Endothelial cell of umbilical vein (primary cell): ENCODE measurements at regions not wholly inside any gene's neighbourhood (a gene's known extent, or its start where the extent isn't known, plus 50 kb on each side); places are given as distances from the start of the nearest gene placed in this dataset.
A peak's percentile ranks its signal among the peaks of the same experiment; 100 is the strongest.

ENCODE experiments used
- BruUV-seq: library from RNA; stranded (reverse); fragments of 400-500 nt; replicated peaks from 2 replicates; lab custom pipeline; 2021; lab: Mats Ljungman, UMichigan
- CTCF ChIA-PET: fragments of 300-600, 350-600 bp; sonication (Branson Sonifier 250); formaldehyde crosslinking; loops from one replicate; lab custom pipeline; 2021; ENCODE audit warnings: antibody characterized with exemption, inconsistent platforms; lab: Charles Lee
- POLR2A ChIA-PET: fragments of 300-600, 350-600 bp; sonication (Branson Sonifier 250); formaldehyde crosslinking; loops from one replicate; lab custom pipeline; 2021; ENCODE audit warnings: antibody characterized with exemption, inconsistent platforms; lab: Charles Lee
- DNase-seq: peaks from one replicate; pipeline ENCODE4 v3.0.0-alpha.2; 2011; ENCODE audit warnings: low read depth, low spot score
- FAIRE-seq: peaks from 2 replicates; lab custom pipeline; 2011; peaks lifted over from hg19 to GRCh38; lab: Jason Lieb, UNC
- H2AFZ ChIP-seq: 2 replicates; pipeline ENCODE4 v1.6.0; 2012; ENCODE audit warnings: low read depth, low read length, control low read depth, inconsistent platforms
- H3K27ac ChIP-seq: 2 replicates; pipeline ENCODE4 v1.5.1; 2011; ENCODE audit warnings: low read depth, mild to moderate bottlenecking, control low read depth, low read length, moderate library complexity; ENCODE audit not compliant: insufficient read depth
- H3K27me3 ChIP-seq, 2 experiments: 2 replicates each; pipeline versions ENCODE4 v1.6.0 to v1.6.1; 2011; ENCODE audit warnings: low read length in 2 of 2, mixed read lengths in 1 of 2; ENCODE audit not compliant: control insufficient read depth in 2 of 2, insufficient read depth in 2 of 2
- H3K36me3 ChIP-seq, 2 experiments: 2 replicates in 1 of 2; 3 replicates in 1 of 2; pipeline ENCODE4 v1.5.1; 2011; ENCODE audit warnings: low read length in 2 of 2, mild to moderate bottlenecking in 1 of 2, moderate library complexity in 1 of 2; ENCODE audit not compliant: control insufficient read depth in 2 of 2, insufficient read depth in 2 of 2; ENCODE audit errors: extremely low read depth in 1 of 2
- H3K4me1 ChIP-seq: 3 replicates; pipeline ENCODE4 v1.5.1; 2011; ENCODE audit warnings: mild to moderate bottlenecking, low read length; ENCODE audit not compliant: control insufficient read depth, insufficient read depth; ENCODE audit errors: extremely low read depth
- H3K4me2 ChIP-seq: 2 replicates; pipeline ENCODE4 v1.6.1; 2011; ENCODE audit warnings: low read length, control low read depth, mixed read lengths; ENCODE audit not compliant: insufficient read depth
- H3K4me3 ChIP-seq, 3 experiments: fragments of 200-600 bp in 1 of 3; sonication (generic), shearing (Covaris generic) in 1 of 3; replicated peaks in 1 of 3; 2 replicates each; pipeline ENCODE4 v1.5.1; 2011 to 2016; ENCODE audit warnings: control low read depth in 3 of 3, low read length in 3 of 3, mild to moderate bottlenecking in 2 of 3, inconsistent platforms in 1 of 3, low read depth in 1 of 3, moderate library complexity in 1 of 3; ENCODE audit not compliant: insufficient read depth in 1 of 3
- H3K79me2 ChIP-seq: 2 replicates; pipeline ENCODE4 v1.6.0; 2012; ENCODE audit warnings: low read length, inconsistent platforms; ENCODE audit not compliant: control insufficient read depth, insufficient read depth
- H3K9ac ChIP-seq: replicated peaks from 2 replicates; pipeline ENCODE3; 2011; ENCODE audit warnings: low read length, control low read depth; ENCODE audit not compliant: insufficient read depth; ENCODE audit errors: extremely low read depth
- H3K9me1 ChIP-seq: replicated peaks from 3 replicates; pipeline ENCODE4 v1.6.0; 2011; ENCODE audit warnings: mild to moderate bottlenecking, low read length; ENCODE audit not compliant: control insufficient read depth, insufficient read depth; ENCODE audit errors: extremely low read depth
- H3K9me3 ChIP-seq: replicated peaks from 2 replicates; pipeline ENCODE4 v1.5.1; 2012; ENCODE audit warnings: low read length, inconsistent platforms; ENCODE audit not compliant: control insufficient read depth, insufficient read depth
- H4K20me1 ChIP-seq: replicated peaks from 2 replicates; pipeline ENCODE3; 2011; ENCODE audit warnings: mild to moderate bottlenecking, low read length; ENCODE audit not compliant: control insufficient read depth, insufficient read depth; ENCODE audit errors: extremely low read depth
- FOS ChIP-seq: IDR thresholded peaks from 2 replicates; pipeline ENCODE4 v1.6.1; 2011; ENCODE audit warnings: mild to moderate bottlenecking, low read length, moderate library complexity, borderline replicate concordance; ENCODE audit not compliant: insufficient read depth
- GATA2 ChIP-seq: IDR thresholded peaks from 2 replicates; pipeline ENCODE4 v1.7.0; 2011; ENCODE audit warnings: low read depth, mild to moderate bottlenecking, moderate library complexity, mixed read lengths, low read length; ENCODE audit not compliant: insufficient read length, insufficient read depth
- MYC ChIP-seq: IDR thresholded peaks from one replicate; pipeline ENCODE4 v1.6.1; 2011; ENCODE audit warnings: mild to moderate bottlenecking, low read depth, low read length
- POLR2AphosphoS5 ChIP-seq: IDR thresholded peaks from 2 replicates; pipeline ENCODE4 v1.6.1; 2012; ENCODE audit warnings: low read depth, mild to moderate bottlenecking, control low read depth, low read length, moderate library complexity; ENCODE audit not compliant: insufficient read depth
- dilution Hi-C: fragments of 300-500 bp; cut with MboI; formaldehyde crosslinking; loops from one replicate; pipeline ENCODE4 v1.15.0; 2019; ENCODE audit warnings: low sequenced_read_pairs; ENCODE audit not compliant: extremely low pct_ligation_motif_present
- intact Hi-C: fragments of 100-400 bp; cut with micrococcal nuclease; formaldehyde crosslinking; loops from one replicate; pipeline ENCODE4 v1.10.0; 2022

GRCh38 chr6:148138573-148138972, 204.1 kb upstream of the SASH1 start:
- CTCF ChIA-PET, result no interaction called here
- intact Hi-C loops, result no loop called here
- Histone ChIP-seq H3K9me1 (no peaks in the 10 kb centered on the region), H3K36me3 (no peaks in the 10 kb centered on the region), H3K9me3 (peaks cover 4% of the 10 kb centered on the region), H4K20me1 (no peaks in the 10 kb centered on the region), H2AFZ (no peak overlapping the region), H3K9ac (no peak overlapping the region), H3K27ac (peak overlapping the region; percentile 35), H3K4me3 (no peak overlapping the region), H3K4me2 (no peak overlapping the region), H3K4me1 (peaks cover 27% of the 10 kb centered on the region), H3K27me3 (no peaks in the 10 kb centered on the region), H3K79me2 (no peaks in the 10 kb centered on the region)
- no TSS peak for BruUV-seq
- dilution Hi-C loops, result no loop called here
- no peak for TF ChIP-seq FOS
- TF ChIP-seq GATA2, result peak; percentile 65
- peak; percentile 12 for TF ChIP-seq POLR2AphosphoS5
- peak; percentile 36 for DNase-seq
- peak; percentile 46 for FAIRE-seq
- POLR2A ChIA-PET, result interaction anchor here (0.8 kb wide), 1 partner anchor 48 kb away, joined by 3 read pairs; no protein-coding TSS in a partner anchor

- H4K20me1 ChIP-seq, result no peaks in the 10 kb centered on the region
- peak overlapping the region; percentile 67 for H3K27ac ChIP-seq
- H3K27me3 ChIP-seq, result no peaks in the 10 kb centered on the region
- peak; percentile 67 for TF ChIP-seq GATA2
- TF ChIP-seq MYC, result no peak
- TF ChIP-seq FOS, result peak; percentile 12
- peak overlapping the region; percentile 57 for H3K4me2 ChIP-seq
- CTCF ChIA-PET, result no interaction called here
- H3K9me1 ChIP-seq, result no peaks in the 10 kb centered on the region
- no TSS peak for BruUV-seq
- no peak for FAIRE-seq
- H3K36me3 ChIP-seq, result no peaks in the 10 kb centered on the region
- dilution Hi-C loops (no loop called here), intact Hi-C loops (no loop called here)
- H3K4me3 ChIP-seq, result no peak overlapping the region
- peak overlapping the region; percentile 38 for H2AFZ ChIP-seq
- POLR2A ChIA-PET, result no interaction called here
- H3K79me2 ChIP-seq, result no peaks in the 10 kb centered on the region
- peaks cover 4% of the 10 kb centered on the region for H3K9me3 ChIP-seq
- no peak overlapping the region for H3K9ac ChIP-seq
- DNase-seq, result peak; percentile 44
- H3K4me1 ChIP-seq, result peaks cover 32% of the 10 kb centered on the region
These were observed 201.7 kb upstream of the SASH1 start for GRCh38 chr6:148140772-148141557.
